NCI-H774 (cell line): ENCODE measurements at regions not wholly inside any gene's neighbourhood (a gene's known extent, or its start where the extent isn't known, plus 50 kb on each side); places are given as distances from the start of the nearest gene placed in this dataset.

ENCODE experiments used
- DNase-seq: peaks from one replicate; lab custom pipeline; 2025; lab: John Stamatoyannopoulos, UW

GRCh38 chr15:97806766-97807165, 153.7 kb upstream of the ARRDC4 start:
- DNase-seq: no peak

- DNase-seq: no peak
Observed at GRCh38 chr15:97815835-97816234, 144.7 kb upstream of the ARRDC4 start.

GRCh38 chr15:97817276-97817890, 143.1 kb upstream of the ARRDC4 start:
- DNase-seq: no peak

DNA sequence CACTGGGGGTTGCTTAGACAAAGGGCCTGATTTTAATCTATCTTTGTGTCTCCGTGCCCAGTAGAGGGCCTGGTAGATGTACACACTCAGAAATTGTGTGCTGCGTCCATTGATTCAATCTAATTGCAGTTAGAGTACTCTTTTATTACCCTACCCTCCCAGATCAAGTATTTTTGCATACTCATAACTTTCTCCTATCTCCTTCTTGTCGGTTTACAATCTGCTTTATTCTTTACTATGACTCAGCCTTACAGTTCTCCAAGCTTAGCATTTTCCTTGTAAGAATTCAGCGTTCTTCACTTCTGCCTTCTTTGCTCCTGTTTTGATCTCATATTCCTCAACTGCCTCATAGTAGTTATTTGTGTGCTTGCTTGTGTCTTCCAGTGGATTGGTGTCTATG, 124.5 kb upstream of the ARRDC4 start:
- no peak for DNase-seq

- DNase-seq: no peak
Observed at GRCh38 chr15:97837896-97838295, 122.6 kb upstream of the ARRDC4 start.

DNA sequence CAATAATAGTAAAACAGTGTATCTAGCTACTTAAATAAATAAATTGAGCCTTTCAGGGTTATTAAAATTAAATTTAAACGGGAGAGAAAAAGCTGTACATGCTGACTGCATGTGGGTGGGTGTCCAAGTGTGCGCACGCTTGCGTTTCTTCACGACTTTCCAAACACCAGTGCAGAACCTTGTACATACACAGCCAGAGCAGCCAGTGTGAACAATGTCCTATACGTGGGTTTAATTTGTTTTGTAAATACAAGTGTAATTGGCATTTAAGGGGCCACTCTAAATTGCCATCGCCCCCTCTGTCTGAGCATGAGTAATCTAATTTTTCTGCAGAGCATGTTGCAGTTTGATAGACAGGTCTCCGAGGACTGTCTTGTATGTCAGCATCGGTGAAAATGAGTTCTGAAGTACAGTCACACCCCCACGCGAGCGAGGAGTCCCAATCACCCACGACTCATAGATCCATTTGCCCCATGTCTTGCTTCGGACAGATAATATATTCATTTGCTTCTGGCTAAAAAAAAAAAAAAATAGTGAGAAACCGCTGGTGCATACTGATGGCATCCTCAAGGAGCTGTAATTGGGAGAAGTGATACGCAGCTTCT, 121.8 kb upstream of the ARRDC4 start:
- no peak for DNase-seq

GRCh38 chr15:97840501-97840900, 120.0 kb upstream of the ARRDC4 start:
- DNase-seq: no peak

GRCh38 chr15:97841558-97841957, 118.9 kb upstream of the ARRDC4 start:
- DNase-seq: no peak

DNA sequence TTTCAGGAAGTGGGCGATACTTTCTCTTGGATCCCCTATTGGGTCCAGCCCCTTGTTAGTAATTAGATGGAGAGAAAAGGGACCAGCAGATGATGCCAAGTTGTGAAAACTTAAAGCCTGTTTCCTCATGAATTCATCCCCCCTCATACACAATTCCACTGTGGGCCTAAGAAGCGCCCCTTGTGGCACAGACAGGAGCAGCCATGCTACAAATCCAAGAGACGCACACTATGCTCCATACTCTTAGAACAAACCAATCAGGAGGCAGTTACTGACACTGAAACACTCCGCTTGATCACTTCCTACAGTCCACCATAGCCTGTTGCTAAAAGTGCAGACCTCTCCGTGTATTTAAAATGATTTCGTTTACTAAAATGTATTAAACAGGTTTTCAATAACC, 111.3 kb upstream of the ARRDC4 start:
- DNase-seq: no peak

DNA sequence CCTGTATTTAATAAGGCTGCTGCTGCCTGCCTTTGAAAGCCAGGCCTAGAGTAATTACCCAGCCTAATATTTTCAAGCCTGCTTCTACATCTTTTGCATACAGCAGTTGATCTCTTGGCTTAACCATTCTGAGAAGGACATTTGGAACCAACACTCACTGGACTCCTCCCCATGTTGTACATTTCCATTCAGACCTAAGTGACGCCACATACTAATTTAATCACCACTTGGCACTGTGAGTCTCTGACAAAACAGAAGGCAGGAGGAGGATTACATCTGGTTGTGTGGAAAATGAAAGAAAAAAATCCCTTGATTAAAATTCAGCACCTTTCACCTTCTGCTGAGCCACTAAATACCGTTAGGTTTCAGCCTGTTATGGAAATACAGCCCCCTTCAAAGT, 102.2 kb upstream of the ARRDC4 start:
- DNase-seq: no peak

GRCh38 chr15:97861529-97862260, 98.8 kb upstream of the ARRDC4 start:
- DNase-seq: no peak

DNA sequence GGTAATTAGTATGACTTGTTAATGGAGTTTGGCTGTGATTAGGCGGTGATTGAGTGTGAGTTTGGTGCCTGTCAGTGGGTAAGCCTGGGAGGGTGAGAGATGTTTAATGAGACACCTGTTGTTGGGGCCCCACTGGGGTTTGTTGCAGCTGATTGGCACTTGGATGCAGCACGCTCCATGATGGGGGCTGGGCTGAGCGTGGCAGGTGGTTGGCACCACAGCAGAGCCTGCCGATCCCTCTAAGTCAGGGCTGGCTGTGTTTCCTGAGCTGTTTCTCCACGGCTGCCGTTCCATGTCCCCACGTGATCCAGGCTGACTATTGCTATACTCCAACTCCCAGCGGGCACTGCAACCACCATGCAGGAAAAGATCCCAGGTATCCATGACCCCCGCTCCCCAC, 93.5 kb upstream of the ARRDC4 start:
- DNase-seq: peak; percentile 61

DNA sequence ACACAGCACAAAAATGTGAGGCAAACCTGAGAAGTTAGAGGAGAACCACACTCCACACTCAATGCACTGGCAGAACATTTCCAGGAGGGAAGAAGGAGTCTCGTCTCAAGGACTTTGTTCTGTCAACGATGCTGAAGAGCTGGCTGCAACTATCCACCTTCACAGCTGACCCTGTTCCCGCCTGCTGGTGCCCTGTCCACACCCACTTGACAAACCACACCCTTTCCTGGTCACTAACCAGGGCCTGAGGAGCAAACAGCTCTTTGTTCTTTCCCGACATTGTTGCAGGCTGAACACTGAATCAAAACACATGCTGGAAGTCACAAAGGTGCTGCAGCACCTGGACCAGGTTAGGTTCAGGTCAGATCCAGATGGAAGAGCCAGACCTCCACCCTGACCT, 92.6 kb upstream of the ARRDC4 start:
- DNase-seq: peak; percentile 6

DNA sequence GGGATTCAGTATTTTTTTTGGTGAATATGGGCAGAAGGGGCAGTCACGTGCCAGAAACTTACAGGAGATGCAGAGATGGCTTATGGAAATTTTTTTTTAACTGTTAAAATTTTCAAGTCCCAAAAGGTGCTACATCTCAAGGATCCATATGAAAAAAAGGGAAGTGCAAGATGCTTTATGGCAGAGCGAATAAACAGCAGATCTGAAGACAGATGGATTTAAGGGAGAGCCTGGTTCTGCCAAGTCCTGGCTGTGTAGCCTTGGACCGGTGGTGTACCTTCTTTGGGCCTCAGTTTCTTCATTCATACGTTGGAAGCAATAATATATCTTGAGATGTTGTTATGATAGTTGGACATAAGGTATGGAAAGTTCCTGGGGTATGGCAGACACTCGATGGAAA, 91.5 kb upstream of the ARRDC4 start:
- no peak for DNase-seq

DNA sequence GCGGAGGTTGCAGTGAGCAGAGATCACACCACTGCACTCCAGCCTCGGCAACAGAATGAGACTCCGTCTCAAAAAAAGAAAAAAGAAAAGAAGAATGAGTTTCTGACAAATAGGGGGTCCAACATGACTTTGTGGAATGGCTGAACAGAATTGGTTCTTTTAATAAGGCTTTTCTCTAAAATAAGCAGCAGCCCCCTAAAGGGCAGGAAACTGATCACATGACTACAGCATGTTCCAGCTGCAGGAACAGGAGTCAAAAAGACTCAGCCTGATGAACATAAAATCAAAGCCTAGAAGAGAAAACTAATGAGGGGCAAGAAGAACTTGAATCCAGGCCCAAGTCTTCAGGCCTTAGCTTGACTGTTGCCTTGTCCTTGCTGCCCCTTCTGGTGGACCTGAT, 89.7 kb upstream of the ARRDC4 start:
- DNase-seq: no peak

GRCh38 chr15:97874139-97874538, 86.4 kb upstream of the ARRDC4 start:
- no peak for DNase-seq

GRCh38 chr15:97875025-97875512, 85.4 kb upstream of the ARRDC4 start:
- no peak for DNase-seq

DNA sequence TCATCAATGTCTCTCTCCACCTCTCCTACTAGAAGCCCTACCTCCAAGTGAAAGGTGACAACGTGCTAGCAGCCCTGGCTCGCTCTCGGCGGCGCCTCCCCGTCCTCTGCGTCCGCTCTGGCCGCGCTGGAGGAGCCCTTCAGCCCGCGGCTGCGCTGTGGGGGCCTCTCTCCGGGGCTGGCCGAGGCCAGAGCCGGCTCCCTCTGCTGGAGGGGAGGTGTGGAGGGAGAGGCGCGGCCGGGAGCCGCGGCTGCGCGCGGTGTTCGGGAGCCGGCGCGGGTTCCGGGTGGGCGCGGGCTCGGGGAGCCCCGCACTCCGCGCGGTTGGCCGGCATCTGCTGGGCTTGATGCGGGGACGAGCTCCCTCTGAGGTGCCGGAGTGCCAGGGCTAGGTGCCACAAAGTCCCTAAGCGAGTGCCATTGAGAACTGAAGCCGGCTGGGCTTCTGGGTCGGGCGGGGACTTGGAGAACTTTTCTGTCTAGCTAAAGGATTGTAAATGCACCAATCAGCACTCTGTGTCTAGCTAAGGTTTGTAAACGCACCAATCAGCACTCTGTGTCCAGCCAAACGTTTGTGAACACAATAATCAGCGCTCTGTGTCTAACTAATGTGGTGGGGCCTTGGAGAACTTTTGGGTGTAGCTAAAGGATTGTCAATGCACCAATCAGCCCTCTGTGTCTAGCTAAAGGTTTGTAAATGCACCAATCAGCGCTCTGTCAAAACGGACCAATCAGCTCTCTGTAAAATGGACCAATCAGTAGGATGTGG, 84.8 kb upstream of the ARRDC4 start:
- peak; percentile 28 for DNase-seq

DNA sequence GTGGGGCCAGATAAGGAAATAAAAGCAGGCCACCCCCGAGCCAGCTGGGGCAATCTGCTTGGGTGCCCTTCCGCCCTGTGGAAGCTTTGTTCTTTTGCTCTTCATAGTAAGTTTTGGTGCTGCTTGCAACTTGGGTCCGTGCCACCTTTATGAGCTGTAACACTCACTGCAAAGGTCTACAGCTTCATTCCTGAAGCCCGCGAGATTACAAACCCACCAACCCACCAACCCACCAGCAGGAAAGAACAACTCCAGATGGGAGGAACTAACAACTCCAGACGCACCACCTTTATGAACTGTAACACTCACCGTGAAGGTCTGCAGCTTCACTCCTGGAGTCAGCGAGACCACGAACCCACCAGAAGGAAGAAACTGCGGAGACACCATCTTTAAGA, 84.2 kb upstream of the ARRDC4 start:
- no peak for DNase-seq

DNA sequence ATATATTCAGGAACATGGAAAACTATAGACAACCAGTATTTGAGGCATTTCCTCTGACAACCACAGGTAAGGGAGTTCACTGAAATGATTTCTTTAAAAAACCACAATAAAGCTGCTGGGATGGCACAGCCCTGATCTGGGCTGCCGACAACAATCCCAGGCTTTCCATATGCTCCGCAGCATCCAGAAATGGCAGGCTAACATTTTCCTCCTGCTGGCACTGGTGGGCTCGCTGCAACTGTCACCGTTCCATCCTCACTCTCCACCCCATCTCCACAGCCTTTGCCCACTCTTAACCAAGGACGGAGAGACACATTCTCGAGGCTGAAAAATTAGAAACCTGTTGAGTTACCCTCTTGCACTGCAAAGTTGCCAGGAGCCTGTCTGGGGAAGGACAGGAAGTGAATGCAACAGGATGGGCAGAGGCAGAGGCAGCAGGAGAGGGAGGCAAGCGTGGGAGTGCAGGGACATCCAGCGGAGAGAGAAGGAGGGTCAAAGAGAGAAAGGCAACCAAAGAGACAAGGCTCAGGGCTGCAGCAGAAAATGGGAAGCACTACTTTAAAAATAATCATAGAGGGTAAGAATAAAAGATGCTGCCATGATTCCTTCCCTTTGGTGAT, 79.0 kb upstream of the ARRDC4 start:
- DNase-seq: no peak

DNA sequence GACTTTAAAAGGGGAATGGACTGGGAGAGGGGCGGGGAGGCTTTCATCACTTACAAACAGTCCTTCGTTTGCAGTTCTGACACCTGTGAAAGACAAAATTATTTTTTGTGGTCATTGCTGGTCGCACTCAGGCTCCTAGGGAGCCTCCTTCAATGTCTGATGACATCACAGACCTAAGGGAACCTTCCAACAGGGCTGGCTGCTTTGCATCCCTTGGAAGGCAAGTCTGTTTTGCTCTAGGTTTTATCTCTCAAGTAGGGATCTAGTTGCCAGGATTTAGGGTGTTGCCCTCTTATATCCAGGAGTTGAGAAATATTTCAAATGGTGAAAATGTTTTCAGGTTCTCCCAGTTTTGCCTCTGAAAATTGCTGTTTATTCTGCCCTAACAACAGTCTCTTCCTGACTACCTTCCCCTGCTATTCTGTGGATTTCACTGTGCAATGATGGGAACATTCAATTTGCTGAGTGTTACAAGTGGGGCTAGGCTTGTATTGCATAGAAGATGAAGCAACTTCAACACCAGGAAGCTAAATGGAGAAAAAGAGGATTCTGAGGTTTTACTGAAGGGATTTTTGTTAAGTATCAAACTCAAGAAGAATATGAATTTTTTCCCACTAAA, 75.9 kb upstream of the ARRDC4 start:
- no peak for DNase-seq

GRCh38 chr15:97890307-97890706, 70.2 kb upstream of the ARRDC4 start:
- DNase-seq: no peak
